ENCODE measurements at regions not wholly inside any gene's neighbourhood (a gene's known extent, or its start where the extent isn't known, plus 50 kb on each side); places are given as distances from the start of the nearest gene placed in this dataset.

GRCh38 chr4:189341881-189342280 is 598.8 kb upstream of the FRG1 start:
- Histone ChIP-seq H3K4me3 (no peak overlapping the region), H3K36me3 (no peaks in the 10 kb centered on the region), H3K27me3 (replicated peaks in 1 of 7) (no peaks in the 10 kb centered on the region), H3K9me3 (peaks cover 0 to 13% (median 5%) of the 10 kb centered on the region in 8 donors), H3K4me1 (no peaks in the 10 kb centered on the region), H3K27ac (no peak overlapping the region)
- 75 to 89% (median 78%) methylated on average over 3 of the region's 3 CpGs for WGBS, 5 donors
- TF ChIP-seq POLR2AphosphoS5 (IDR thresholded peaks at IDR 0.05) = no peak
- TF ChIP-seq, protein P1, sequence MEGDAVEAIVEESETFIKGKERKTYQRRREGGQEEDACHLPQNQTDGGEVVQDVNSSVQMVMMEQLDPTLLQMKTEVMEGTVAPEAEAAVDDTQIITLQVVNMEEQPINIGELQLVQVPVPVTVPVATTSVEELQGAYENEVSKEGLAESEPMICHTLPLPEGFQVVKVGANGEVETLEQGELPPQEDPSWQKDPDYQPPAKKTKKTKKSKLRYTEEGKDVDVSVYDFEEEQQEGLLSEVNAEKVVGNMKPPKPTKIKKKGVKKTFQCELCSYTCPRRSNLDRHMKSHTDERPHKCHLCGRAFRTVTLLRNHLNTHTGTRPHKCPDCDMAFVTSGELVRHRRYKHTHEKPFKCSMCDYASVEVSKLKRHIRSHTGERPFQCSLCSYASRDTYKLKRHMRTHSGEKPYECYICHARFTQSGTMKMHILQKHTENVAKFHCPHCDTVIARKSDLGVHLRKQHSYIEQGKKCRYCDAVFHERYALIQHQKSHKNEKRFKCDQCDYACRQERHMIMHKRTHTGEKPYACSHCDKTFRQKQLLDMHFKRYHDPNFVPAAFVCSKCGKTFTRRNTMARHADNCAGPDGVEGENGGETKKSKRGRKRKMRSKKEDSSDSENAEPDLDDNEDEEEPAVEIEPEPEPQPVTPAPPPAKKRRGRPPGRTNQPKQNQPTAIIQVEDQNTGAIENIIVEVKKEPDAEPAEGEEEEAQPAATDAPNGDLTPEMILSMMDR (IDR thresholded peaks at IDR 0.05 in 8 of 11, conservative IDR thresholded peaks at IDR 0.05 in 3 of 11) = no peak
- no peak for TF ChIP-seq POLR2A (IDR thresholded peaks at IDR 0.05)
- intact Hi-C loops (cut with DNase I; ENCODE audit: low total_unique reads) = no loop called here
- DNase-seq = no peak

- 87 to 99% (median 87%) methylated on average over 18 to 33 of the region's 33 CpGs for WGBS, 5 donors
- DNase-seq = no peak
- Histone ChIP-seq H3K9me3 (peaks cover 0 to 13% (median 0%) of the 10 kb centered on the region in 8 donors), H3K4me1 (no peaks in the 10 kb centered on the region), H3K4me3 (no peak overlapping the region), H3K27me3 (replicated peaks in 1 of 7) (no peaks in the 10 kb centered on the region), H3K27ac (no peak overlapping the region), H3K36me3 (no peaks in the 10 kb centered on the region)
- intact Hi-C loops (cut with DNase I; ENCODE audit: low total_unique reads) = no loop called here
- TF ChIP-seq, protein P1 (IDR thresholded peaks at IDR 0.05 in 8 of 11, conservative IDR thresholded peaks at IDR 0.05 in 3 of 11) = no peak
- TF ChIP-seq POLR2A (IDR thresholded peaks at IDR 0.05) (no peak), POLR2AphosphoS5 (IDR thresholded peaks at IDR 0.05) (no peak)
Measured at GRCh38 chr4:189355590-189355989, 585.1 kb upstream of the FRG1 start.

GRCh38 chr4:189362364-189362763 is 578.3 kb upstream of the FRG1 start:
- 92 to 97% (median 93%) methylated on average over 7 of the region's 7 CpGs for WGBS, 5 donors
- no peaks in the 10 kb centered on the region for H3K27me3 ChIP-seq (replicated peaks in 1 of 7)
- H3K4me1 ChIP-seq = no peaks in the 10 kb centered on the region
- H3K36me3 ChIP-seq = no peaks in the 10 kb centered on the region
- TF ChIP-seq, protein P1 (IDR thresholded peaks at IDR 0.05 in 8 of 11, conservative IDR thresholded peaks at IDR 0.05 in 3 of 11) = no peak
- TF ChIP-seq POLR2A (IDR thresholded peaks at IDR 0.05) (no peak), POLR2AphosphoS5 (IDR thresholded peaks at IDR 0.05) (no peak)
- H3K4me3 ChIP-seq = no peak overlapping the region
- intact Hi-C loops (cut with DNase I; ENCODE audit: low total_unique reads) = no loop called here
- H3K27ac ChIP-seq = no peak overlapping the region
- peaks cover 0 to 7% (median 0%) of the 10 kb centered on the region in 8 donors for H3K9me3 ChIP-seq
- DNase-seq = no peak

DNA sequence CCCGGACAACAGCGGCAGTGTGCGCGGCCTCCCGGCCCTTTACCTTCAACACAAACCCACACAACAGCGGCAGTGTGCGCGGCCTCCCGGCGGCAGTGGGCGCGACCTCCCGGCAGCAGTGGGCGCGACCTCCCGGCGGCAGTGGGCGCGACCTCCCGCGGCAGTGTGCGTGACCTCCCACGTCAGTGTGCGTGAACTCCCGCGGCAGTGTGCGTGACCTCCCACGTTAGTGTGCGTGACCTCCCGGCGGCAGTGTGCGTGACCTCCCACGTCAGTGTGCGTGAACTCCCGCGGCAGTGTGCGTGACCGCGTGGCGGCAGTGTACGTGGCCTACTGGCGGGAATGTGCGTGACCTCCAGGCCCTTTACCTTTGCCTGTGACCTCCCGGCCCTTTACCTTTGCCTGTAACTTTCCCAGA is 576.6 kb upstream of the FRG1 start:
- Histone ChIP-seq H3K9me3 (peaks cover 0 to 7% (median 0%) of the 10 kb centered on the region in 8 donors), H3K4me1 (no peaks in the 10 kb centered on the region), H3K27ac (no peak overlapping the region), H3K27me3 (replicated peaks in 1 of 7) (no peaks in the 10 kb centered on the region), H3K36me3 (no peaks in the 10 kb centered on the region), H3K4me3 (peak overlapping the region in 1 of 8 donors; percentile 32)
- TF ChIP-seq, protein P1 (IDR thresholded peaks at IDR 0.05 in 8 of 11, conservative IDR thresholded peaks at IDR 0.05 in 3 of 11) = no peak
- TF ChIP-seq POLR2AphosphoS5 (IDR thresholded peaks at IDR 0.05) (no peak), POLR2A (IDR thresholded peaks at IDR 0.05) (no peak)
- DNase-seq = no peak
- intact Hi-C loops (cut with DNase I; ENCODE audit: low total_unique reads) = no loop called here
- 89 to 96% (median 91%) methylated on average over 23 to 44 of the region's 44 CpGs for WGBS, 5 donors

Measured in spleen (tissue), 11 donors.